DND-41 (cell line): ENCODE measurements at regions not wholly inside any gene's neighbourhood (a gene's known extent, or its start where the extent isn't known, plus 50 kb on each side); places are given as distances from the start of the nearest gene placed in this dataset.

Source experiments
- CTCF ChIP-seq: IDR thresholded peaks from 2 replicates; pipeline ENCODE4 v1.5.1; 2012; ENCODE audit warnings: borderline replicate concordance, low read length, moderate library complexity, mild to moderate bottlenecking; ENCODE audit not compliant: poor library complexity, severe bottlenecking; ENCODE audit errors: extremely low read depth
- EZH2 ChIP-seq: IDR thresholded peaks from 3 replicates; pipeline ENCODE4 v1.6.1; 2012; ENCODE audit warnings: borderline replicate concordance, low read depth, mild to moderate bottlenecking, moderate library complexity, low read length, inconsistent platforms; ENCODE audit not compliant: severe bottlenecking

- no peak for TF ChIP-seq EZH2
- no peak for TF ChIP-seq CTCF
Observed at GRCh38 chr10:63751836-63752235, 230.6 kb downstream of the REEP3 start.
